ENCODE measurements at regions not wholly inside any gene's neighbourhood (a gene's known extent, or its start where the extent isn't known, plus 50 kb on each side); places are given as distances from the start of the nearest gene placed in this dataset.

DNA sequence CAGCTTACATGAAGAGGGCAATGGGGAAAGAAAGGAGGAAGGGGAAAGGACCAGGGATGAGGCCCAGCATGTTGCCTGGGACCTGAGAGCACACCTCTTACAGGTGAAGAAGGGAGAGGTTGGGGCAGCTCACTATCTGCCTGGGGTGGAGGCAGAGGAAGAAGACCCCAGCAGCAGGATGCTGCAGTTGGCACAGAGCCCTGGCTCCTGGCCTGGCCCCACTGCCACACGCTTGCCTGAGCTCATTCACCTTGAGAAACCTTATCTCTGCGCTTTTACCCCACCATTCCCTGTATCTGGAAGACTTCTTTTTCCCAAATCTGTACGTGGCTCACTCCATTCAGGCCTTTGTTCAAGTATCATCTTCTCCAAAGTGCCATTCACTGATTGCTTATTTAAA is 147.8 kb upstream of the TMEM72 start:
- no peaks in the 10 kb centered on the region for H3K27me3 ChIP-seq (ENCODE audit: control insufficient read depth in 2 of 2, insufficient read depth in 2 of 2, low read length in 2 of 2)
- no peak overlapping the region for H3K27ac ChIP-seq (ENCODE audit: low read depth in 2 of 2, low read length in 2 of 2)
- H3K9me3 ChIP-seq (ENCODE audit: control insufficient read depth in 2 of 2, low read length in 2 of 2) = no peaks in the 10 kb centered on the region
- H3K36me3 ChIP-seq (ENCODE audit: control insufficient read depth in 2 of 2, insufficient read depth in 2 of 2, low read length in 2 of 2) = no peaks in the 10 kb centered on the region
- H3K9ac ChIP-seq (ENCODE audit: low read depth in 1 of 2, low read length in 2 of 2) = no peak overlapping the region
- no peaks in the 10 kb centered on the region for H3K4me1 ChIP-seq (ENCODE audit: control insufficient read depth in 2 of 2, insufficient read depth in 2 of 2, low read length in 2 of 2)
- H3K4me3 ChIP-seq (ENCODE audit: low read length in 2 of 2) = no peak overlapping the region

DNA sequence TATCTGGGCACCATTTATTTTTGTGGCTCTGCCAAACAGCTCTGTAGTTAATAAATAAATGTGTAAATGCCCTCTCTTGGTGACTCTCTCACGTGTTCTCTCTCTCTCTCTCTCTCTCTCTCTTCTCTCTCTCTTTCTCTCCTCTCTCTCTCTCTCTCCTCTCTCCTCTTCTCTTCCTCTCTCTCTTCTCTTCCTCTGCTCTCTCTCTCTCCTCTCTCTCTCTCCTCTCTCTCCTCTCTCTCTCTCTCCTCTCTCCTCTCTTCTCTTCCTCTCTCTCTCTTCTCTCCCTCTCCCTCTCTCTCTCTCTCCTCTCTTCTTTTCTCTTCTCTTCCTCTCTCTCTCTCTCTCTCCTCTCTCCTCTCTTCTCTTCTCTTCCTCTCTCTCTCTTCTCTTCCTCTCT is 145.8 kb upstream of the TMEM72 start:
- Histone ChIP-seq H3K4me1 (ENCODE audit: control insufficient read depth in 2 of 2, insufficient read depth in 2 of 2, low read length in 2 of 2) (no peaks in the 10 kb centered on the region), H3K27ac (ENCODE audit: low read depth in 2 of 2, low read length in 2 of 2) (no peak overlapping the region), H3K4me3 (ENCODE audit: low read length in 2 of 2) (no peak overlapping the region), H3K27me3 (ENCODE audit: control insufficient read depth in 2 of 2, insufficient read depth in 2 of 2, low read length in 2 of 2) (no peaks in the 10 kb centered on the region), H3K9me3 (ENCODE audit: control insufficient read depth in 2 of 2, low read length in 2 of 2) (no peaks in the 10 kb centered on the region), H3K9ac (ENCODE audit: low read depth in 1 of 2, low read length in 2 of 2) (no peak overlapping the region), H3K36me3 (ENCODE audit: control insufficient read depth in 2 of 2, insufficient read depth in 2 of 2, low read length in 2 of 2) (no peaks in the 10 kb centered on the region)

DNA sequence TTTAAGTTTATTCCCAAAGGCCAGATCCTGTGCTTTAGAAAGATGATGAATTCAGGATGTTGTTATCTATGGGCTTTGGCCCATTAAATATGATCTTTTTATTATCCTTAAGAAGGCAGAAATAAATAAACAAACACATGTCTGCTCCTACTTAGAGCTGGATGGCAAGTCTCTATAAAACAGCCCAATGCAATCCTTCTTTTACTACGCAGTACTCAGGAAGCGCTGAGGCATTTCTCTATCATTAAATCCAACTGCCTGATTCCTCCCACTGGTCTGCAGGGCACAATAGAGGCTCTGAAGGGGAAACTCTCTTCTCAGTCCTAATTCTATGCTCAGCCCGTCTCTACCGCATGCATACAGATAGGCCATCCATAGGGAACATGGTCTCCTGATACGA is 144.5 kb upstream of the TMEM72 start:
- no peaks in the 10 kb centered on the region for H3K36me3 ChIP-seq (ENCODE audit: control insufficient read depth in 2 of 2, insufficient read depth in 2 of 2, low read length in 2 of 2)
- no peaks in the 10 kb centered on the region for H3K27me3 ChIP-seq (ENCODE audit: control insufficient read depth in 2 of 2, insufficient read depth in 2 of 2, low read length in 2 of 2)
- no peak overlapping the region for H3K9ac ChIP-seq (ENCODE audit: low read depth in 1 of 2, low read length in 2 of 2)
- no peak overlapping the region for H3K4me3 ChIP-seq (ENCODE audit: low read length in 2 of 2)
- no peaks in the 10 kb centered on the region for H3K4me1 ChIP-seq (ENCODE audit: control insufficient read depth in 2 of 2, insufficient read depth in 2 of 2, low read length in 2 of 2)
- no peaks in the 10 kb centered on the region for H3K9me3 ChIP-seq (ENCODE audit: control insufficient read depth in 2 of 2, low read length in 2 of 2)
- no peak overlapping the region for H3K27ac ChIP-seq (ENCODE audit: low read depth in 2 of 2, low read length in 2 of 2)

DNA sequence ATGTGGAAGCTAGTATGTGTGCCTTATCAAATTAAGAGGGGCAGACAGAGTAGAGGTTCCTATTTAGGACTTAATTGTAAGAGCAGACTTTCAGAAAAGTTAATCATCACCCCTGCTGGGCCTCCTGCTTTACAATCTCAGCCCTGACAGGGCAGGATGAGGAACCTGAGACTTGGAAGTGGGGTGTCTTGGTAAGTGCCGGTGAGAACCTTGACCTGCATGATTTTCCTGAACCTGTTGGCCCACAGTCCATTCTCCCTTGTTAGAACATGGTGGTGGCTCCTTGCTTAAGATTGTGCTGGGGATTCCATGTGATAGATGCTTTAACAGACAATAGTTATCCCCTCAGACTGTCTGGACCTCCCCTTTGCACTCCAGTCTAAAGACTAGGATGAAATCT is 141.7 kb upstream of the TMEM72 start:
- no peaks in the 10 kb centered on the region for H3K27me3 ChIP-seq (ENCODE audit: control insufficient read depth in 2 of 2, insufficient read depth in 2 of 2, low read length in 2 of 2)
- no peak overlapping the region for H3K9ac ChIP-seq (ENCODE audit: low read depth in 1 of 2, low read length in 2 of 2)
- no peaks in the 10 kb centered on the region for H3K9me3 ChIP-seq (ENCODE audit: control insufficient read depth in 2 of 2, low read length in 2 of 2)
- no peak overlapping the region for H3K4me3 ChIP-seq (ENCODE audit: low read length in 2 of 2)
- H3K27ac ChIP-seq (ENCODE audit: low read depth in 2 of 2, low read length in 2 of 2) = no peak overlapping the region
- H3K36me3 ChIP-seq (ENCODE audit: control insufficient read depth in 2 of 2, insufficient read depth in 2 of 2, low read length in 2 of 2) = no peaks in the 10 kb centered on the region
- no peaks in the 10 kb centered on the region for H3K4me1 ChIP-seq (ENCODE audit: control insufficient read depth in 2 of 2, insufficient read depth in 2 of 2, low read length in 2 of 2)

DNA sequence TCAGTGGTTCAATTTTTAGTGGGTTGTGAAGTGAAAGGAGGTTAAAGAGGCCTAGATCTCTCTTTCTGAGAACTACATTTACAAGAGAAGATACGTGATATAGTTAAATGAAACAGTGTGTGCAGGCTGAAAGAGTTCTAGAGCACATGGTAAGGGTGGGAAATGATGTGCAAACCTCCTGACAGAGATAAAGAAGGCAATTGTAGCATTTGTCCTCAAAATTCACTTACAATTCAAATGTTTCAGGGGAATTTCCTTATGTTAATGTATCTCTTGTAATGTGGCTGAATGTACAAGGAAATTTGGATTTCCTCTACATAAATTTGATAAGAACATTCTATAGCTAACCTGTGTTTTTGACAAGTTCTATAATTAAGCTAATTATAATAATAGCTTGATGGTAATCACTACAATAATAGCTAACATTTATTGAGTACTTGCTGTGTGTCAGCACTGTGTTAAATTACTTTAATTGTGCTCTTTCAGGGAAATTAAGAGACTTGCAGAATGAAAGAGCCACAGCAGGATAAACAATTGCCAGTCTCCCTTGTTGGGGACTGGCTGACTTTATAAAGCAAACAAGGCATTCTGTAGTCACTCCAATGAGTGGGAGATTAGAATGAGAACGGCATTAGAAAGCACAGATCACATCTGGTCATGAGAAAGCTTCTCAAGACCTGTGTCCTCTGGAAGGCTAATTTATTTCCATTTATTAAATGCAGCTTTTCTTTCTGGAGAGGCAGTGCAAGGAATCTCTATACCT is 139.7 kb upstream of the TMEM72 start:
- H3K9me3 ChIP-seq (ENCODE audit: control insufficient read depth in 2 of 2, low read length in 2 of 2) = no peaks in the 10 kb centered on the region
- no peaks in the 10 kb centered on the region for H3K4me1 ChIP-seq (ENCODE audit: control insufficient read depth in 2 of 2, insufficient read depth in 2 of 2, low read length in 2 of 2)
- H3K27ac ChIP-seq (ENCODE audit: low read depth in 2 of 2, low read length in 2 of 2) = no peak overlapping the region
- no peaks in the 10 kb centered on the region for H3K27me3 ChIP-seq (ENCODE audit: control insufficient read depth in 2 of 2, insufficient read depth in 2 of 2, low read length in 2 of 2)
- no peaks in the 10 kb centered on the region for H3K36me3 ChIP-seq (ENCODE audit: control insufficient read depth in 2 of 2, insufficient read depth in 2 of 2, low read length in 2 of 2)
- H3K9ac ChIP-seq (ENCODE audit: low read depth in 1 of 2, low read length in 2 of 2) = no peak overlapping the region
- H3K4me3 ChIP-seq (ENCODE audit: low read length in 2 of 2) = no peak overlapping the region

DNA sequence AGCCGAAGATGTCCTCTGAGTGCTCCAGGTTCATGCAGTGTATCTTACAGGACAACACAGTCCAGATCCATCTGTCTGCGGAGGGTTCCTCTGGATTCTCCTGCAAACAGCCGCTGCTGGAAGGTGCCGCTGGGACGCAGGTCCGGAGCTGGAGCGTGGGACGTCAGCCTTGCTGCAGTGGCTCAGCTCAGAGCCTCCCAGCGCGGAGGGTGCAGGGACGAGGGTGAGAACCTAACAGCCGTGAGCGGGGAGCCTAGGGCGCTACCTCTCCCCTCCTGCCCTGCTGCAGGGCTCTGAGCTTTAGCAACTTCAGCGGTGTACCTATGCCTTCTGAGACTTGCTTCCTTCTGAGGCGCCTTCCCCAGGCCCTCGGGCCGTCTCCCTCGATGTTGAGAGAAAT is 137.6 kb upstream of the TMEM72 start:
- no peaks in the 10 kb centered on the region for H3K9me3 ChIP-seq (ENCODE audit: control insufficient read depth in 2 of 2, low read length in 2 of 2)
- no peaks in the 10 kb centered on the region for H3K4me1 ChIP-seq (ENCODE audit: control insufficient read depth in 2 of 2, insufficient read depth in 2 of 2, low read length in 2 of 2)
- H3K9ac ChIP-seq (ENCODE audit: low read depth in 1 of 2, low read length in 2 of 2) = no peak overlapping the region
- no peaks in the 10 kb centered on the region for H3K36me3 ChIP-seq (ENCODE audit: control insufficient read depth in 2 of 2, insufficient read depth in 2 of 2, low read length in 2 of 2)
- H3K4me3 ChIP-seq (ENCODE audit: low read length in 2 of 2) = no peak overlapping the region
- H3K27me3 ChIP-seq (ENCODE audit: control insufficient read depth in 2 of 2, insufficient read depth in 2 of 2, low read length in 2 of 2) = no peaks in the 10 kb centered on the region
- H3K27ac ChIP-seq (ENCODE audit: low read depth in 2 of 2, low read length in 2 of 2) = no peak overlapping the region

- no peaks in the 10 kb centered on the region for H3K27me3 ChIP-seq (ENCODE audit: control insufficient read depth in 2 of 2, insufficient read depth in 2 of 2, low read length in 2 of 2)
- H3K4me3 ChIP-seq (ENCODE audit: low read length in 2 of 2) = no peak overlapping the region
- no peak overlapping the region for H3K27ac ChIP-seq (ENCODE audit: low read depth in 2 of 2, low read length in 2 of 2)
- no peaks in the 10 kb centered on the region for H3K36me3 ChIP-seq (ENCODE audit: control insufficient read depth in 2 of 2, insufficient read depth in 2 of 2, low read length in 2 of 2)
- no peak overlapping the region for H3K9ac ChIP-seq (ENCODE audit: low read depth in 1 of 2, low read length in 2 of 2)
- H3K4me1 ChIP-seq (ENCODE audit: control insufficient read depth in 2 of 2, insufficient read depth in 2 of 2, low read length in 2 of 2) = no peaks in the 10 kb centered on the region
- H3K9me3 ChIP-seq (ENCODE audit: control insufficient read depth in 2 of 2, low read length in 2 of 2) = no peaks in the 10 kb centered on the region
Observed at GRCh38 chr10:44774676-44775401, 136.3 kb upstream of the TMEM72 start.

DNA sequence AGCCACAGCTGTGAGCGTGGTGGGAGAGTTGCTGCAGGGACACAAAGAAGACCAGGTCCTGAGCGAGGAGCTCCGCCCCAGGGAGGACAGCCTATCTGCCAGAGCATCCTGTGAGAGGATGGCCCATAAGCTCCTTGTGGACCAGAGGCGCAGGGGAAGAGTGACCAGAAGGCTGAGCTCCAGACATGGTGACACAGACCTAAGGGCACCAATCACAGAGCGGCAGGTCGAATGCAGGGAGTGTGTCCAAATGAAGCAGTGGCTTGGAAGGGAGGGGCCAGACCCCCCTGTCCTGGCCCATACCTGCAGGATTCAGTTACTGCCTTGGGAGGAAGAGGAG is 135.8 kb upstream of the TMEM72 start:
- Histone ChIP-seq H3K4me3 (ENCODE audit: low read length in 2 of 2) (no peak overlapping the region), H3K36me3 (ENCODE audit: control insufficient read depth in 2 of 2, insufficient read depth in 2 of 2, low read length in 2 of 2) (no peaks in the 10 kb centered on the region), H3K9me3 (ENCODE audit: control insufficient read depth in 2 of 2, low read length in 2 of 2) (no peaks in the 10 kb centered on the region), H3K27me3 (ENCODE audit: control insufficient read depth in 2 of 2, insufficient read depth in 2 of 2, low read length in 2 of 2) (no peaks in the 10 kb centered on the region), H3K9ac (ENCODE audit: low read depth in 1 of 2, low read length in 2 of 2) (no peak overlapping the region), H3K27ac (ENCODE audit: low read depth in 2 of 2, low read length in 2 of 2) (no peak overlapping the region), H3K4me1 (ENCODE audit: control insufficient read depth in 2 of 2, insufficient read depth in 2 of 2, low read length in 2 of 2) (no peaks in the 10 kb centered on the region)

- Histone ChIP-seq H3K36me3 (ENCODE audit: control insufficient read depth in 2 of 2, insufficient read depth in 2 of 2, low read length in 2 of 2) (no peaks in the 10 kb centered on the region), H3K27ac (ENCODE audit: low read depth in 2 of 2, low read length in 2 of 2) (no peak overlapping the region), H3K4me3 (ENCODE audit: low read length in 2 of 2) (no peak overlapping the region), H3K27me3 (ENCODE audit: control insufficient read depth in 2 of 2, insufficient read depth in 2 of 2, low read length in 2 of 2) (no peaks in the 10 kb centered on the region), H3K4me1 (ENCODE audit: control insufficient read depth in 2 of 2, insufficient read depth in 2 of 2, low read length in 2 of 2) (no peaks in the 10 kb centered on the region), H3K9ac (ENCODE audit: low read depth in 1 of 2, low read length in 2 of 2) (no peak overlapping the region), H3K9me3 (ENCODE audit: control insufficient read depth in 2 of 2, low read length in 2 of 2) (no peaks in the 10 kb centered on the region)
Observed at GRCh38 chr10:44776181-44776580, 135.0 kb upstream of the TMEM72 start.

DNA sequence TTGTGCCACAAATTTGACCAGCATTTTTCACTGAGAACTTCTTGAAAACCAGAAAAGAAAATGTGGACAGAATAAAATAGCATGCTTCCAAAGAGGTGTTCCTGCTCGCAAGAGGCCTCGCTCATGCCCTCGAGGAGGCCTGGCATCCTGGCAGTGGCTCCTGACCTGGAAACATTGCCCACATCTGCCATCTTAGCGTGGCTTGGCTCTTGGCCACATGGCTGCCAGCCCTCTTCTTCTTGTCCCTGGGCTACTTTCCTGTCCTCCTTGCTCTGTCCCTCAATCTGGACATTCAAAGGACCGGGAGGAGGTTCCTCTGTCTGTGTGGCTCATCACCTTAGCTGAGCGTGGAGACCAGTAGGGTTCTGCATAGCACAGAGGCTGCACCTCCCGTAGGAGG is 131.6 kb upstream of the TMEM72 start:
- Histone ChIP-seq H3K27me3 (ENCODE audit: control insufficient read depth in 2 of 2, insufficient read depth in 2 of 2, low read length in 2 of 2) (no peaks in the 10 kb centered on the region), H3K27ac (ENCODE audit: low read depth in 2 of 2, low read length in 2 of 2) (no peak overlapping the region), H3K9me3 (ENCODE audit: control insufficient read depth in 2 of 2, low read length in 2 of 2) (no peaks in the 10 kb centered on the region)

More for the DNA sequence above, 131.6 kb upstream of the TMEM72 start:
- H3K4me3 ChIP-seq (ENCODE audit: low read length in 2 of 2) = no peak overlapping the region
- H3K9ac ChIP-seq (ENCODE audit: low read depth in 1 of 2, low read length in 2 of 2) = no peak overlapping the region
- no peaks in the 10 kb centered on the region for H3K36me3 ChIP-seq (ENCODE audit: control insufficient read depth in 2 of 2, insufficient read depth in 2 of 2, low read length in 2 of 2)
- H3K4me1 ChIP-seq (ENCODE audit: control insufficient read depth in 2 of 2, insufficient read depth in 2 of 2, low read length in 2 of 2) = no peaks in the 10 kb centered on the region
